ENCODE measurements at regions not wholly inside any gene's neighbourhood (a gene's known extent, or its start where the extent isn't known, plus 50 kb on each side); places are given as distances from the start of the nearest gene placed in this dataset.
A peak's percentile ranks its signal among the peaks of the same experiment; 100 is the strongest.

GRCh38 chr2:7097353-7097895 lies 180.2 kb downstream of the RNF144A start (continued):
- TF ChIP-seq CHD7 (IDR thresholded peaks at IDR 0.05; ENCODE audit: low read depth, low read length) (no peak), MED1 (CRISPR knock-in tag; IDR thresholded peaks at IDR 0.05; ENCODE audit: borderline replicate concordance) (no peak), CBX8 (IDR thresholded peaks at IDR 0.05; ENCODE audit: borderline replicate concordance, extremely low read depth, low read depth, low read length, poor library complexity, severe bottlenecking) (no peak), HLTF (IDR thresholded peaks at IDR 0.05) (0 out of 2 replicates have a peak, but pooled peaks have one; percentile 36), NFIC (IDR thresholded peaks at IDR 0.05) (no peak), ZFP30 (CRISPR knock-in tag; IDR thresholded peaks at IDR 0.05; ENCODE audit: borderline replicate concordance) (no peak), POLR3G (IDR thresholded peaks at IDR 0.05; ENCODE audit: extremely low read depth, insufficient read length, insufficient replicate concordance) (no peak), ZHX1 (conservative IDR thresholded peaks at IDR 0.05; ENCODE audit: low read length) (no peak), ARID2 (IDR thresholded peaks at IDR 0.05) (peak; percentile 40; the same call in 1 of the 2 replicates), ZZZ3 (IDR thresholded peaks at IDR 0.05) (no peak), MEF2A (IDR thresholded peaks at IDR 0.05; ENCODE audit: control insufficient read depth, low read depth, low read length) (no peak), ZFP36 (IDR thresholded peaks at IDR 0.05; ENCODE audit: low read depth, low read length, partially characterized antibody) (no peak), USF1 (CRISPR knock-in tag; IDR thresholded peaks at IDR 0.05) (no peak; the same call in 1 of the 2 replicates), SMAD2 (IDR thresholded peaks at IDR 0.05; ENCODE audit: low read depth, low read length) (no peak)

All from K562 (cell line).